ENCODE measurements at regions not wholly inside any gene's neighbourhood (a gene's known extent, or its start where the extent isn't known, plus 50 kb on each side); places are given as distances from the start of the nearest gene placed in this dataset.

- DNase-seq: no peak
- Histone ChIP-seq H3K27me3 (no peaks in the 10 kb centered on the region), H3K4me3 (no peak overlapping the region), H3K36me3 (no peaks in the 10 kb centered on the region), H3K27ac (no peak overlapping the region), H3K4me1 (no peaks in the 10 kb centered on the region), H3K9me3 (peaks cover 0 to 3% (median 0%) of the 10 kb centered on the region in 12 donors)
- intact Hi-C loops (cut with DNase I): no loop called here
- ATAC-seq: no peak
- no peak for TF ChIP-seq POLR2A (IDR thresholded peaks at IDR 0.05)
- no peak for TF ChIP-seq CTCF (IDR thresholded peaks at IDR 0.05)
- WGBS, 4 donors: 48 to 79% (median 66%) methylated on average over 2 of the region's 2 CpGs
Observed at GRCh38 chr4:96379524-96379923, 539.6 kb downstream of the PDHA2 start.

- no peaks in the 10 kb centered on the region for H3K4me1 ChIP-seq
- no peak overlapping the region for H3K4me3 ChIP-seq
- intact Hi-C loops (cut with DNase I): no loop called here
- no peaks in the 10 kb centered on the region for H3K36me3 ChIP-seq
- H3K9me3 ChIP-seq: peaks cover 0 to 3% (median 0%) of the 10 kb centered on the region in 12 donors
- no peaks in the 10 kb centered on the region for H3K27me3 ChIP-seq
- no peak overlapping the region for H3K27ac ChIP-seq
- no peak for TF ChIP-seq CTCF (IDR thresholded peaks at IDR 0.05)
- TF ChIP-seq POLR2A (IDR thresholded peaks at IDR 0.05): no peak
- DNase-seq: no peak
- ATAC-seq: no peak
Observed at GRCh38 chr4:96380106-96380505, 540.2 kb downstream of the PDHA2 start.

DNA sequence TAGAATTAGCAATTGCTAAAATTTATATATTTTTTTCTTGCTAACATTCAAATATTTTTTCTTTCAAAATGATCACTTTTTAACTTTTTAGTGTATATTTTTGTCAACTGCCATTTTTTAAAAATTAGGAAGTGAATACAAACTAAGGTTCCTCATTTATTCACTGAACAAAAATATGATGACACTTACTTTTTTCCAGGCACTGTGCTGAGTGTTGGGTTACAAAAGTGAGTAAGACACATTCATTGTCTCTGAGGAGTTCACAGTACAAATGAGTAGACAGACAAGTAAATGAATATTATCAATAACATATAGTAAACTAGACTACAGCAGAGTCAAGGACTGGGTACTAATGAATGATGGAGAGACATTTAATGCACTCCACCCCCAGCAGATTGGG is 543.5 kb downstream of the PDHA2 start:
- H3K4me1 ChIP-seq: no peaks in the 10 kb centered on the region
- intact Hi-C loops (cut with DNase I): no loop called here
- peaks cover 0 to 3% (median 0%) of the 10 kb centered on the region in 12 donors for H3K9me3 ChIP-seq
- DNase-seq (no peak), ATAC-seq (no peak)
- TF ChIP-seq CTCF (IDR thresholded peaks at IDR 0.05): no peak
- no peak for TF ChIP-seq POLR2A (IDR thresholded peaks at IDR 0.05)
- no peaks in the 10 kb centered on the region for H3K36me3 ChIP-seq
- no peaks in the 10 kb centered on the region for H3K27me3 ChIP-seq
- H3K27ac ChIP-seq: no peak overlapping the region
- no peak overlapping the region for H3K4me3 ChIP-seq

DNA sequence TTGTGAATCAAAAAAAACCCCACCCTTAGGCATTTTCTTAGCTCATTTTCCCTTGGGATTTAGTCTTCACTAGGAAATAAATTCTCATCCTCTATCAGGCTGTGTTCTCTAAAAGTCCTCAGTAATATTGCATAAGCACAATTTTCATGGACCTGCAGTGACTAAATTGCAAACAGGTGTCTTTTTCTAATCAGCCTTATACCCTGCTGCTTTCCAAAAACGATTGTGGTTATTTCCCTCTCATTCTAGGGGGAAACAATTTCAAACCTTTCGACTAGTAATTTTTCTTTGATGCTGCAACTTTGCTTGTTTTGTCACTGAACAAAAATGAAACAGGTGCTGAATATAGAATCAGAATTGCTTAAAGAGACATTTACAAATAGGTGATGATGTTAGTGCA is 549.9 kb downstream of the PDHA2 start:
- Histone ChIP-seq H3K27me3 (no peaks in the 10 kb centered on the region), H3K27ac (no peak overlapping the region), H3K4me1 (no peaks in the 10 kb centered on the region), H3K9me3 (no peaks in the 10 kb centered on the region), H3K36me3 (no peaks in the 10 kb centered on the region), H3K4me3 (no peak overlapping the region)
- TF ChIP-seq CTCF (IDR thresholded peaks at IDR 0.05) (no peak), POLR2A (IDR thresholded peaks at IDR 0.05) (no peak)
- intact Hi-C loops (cut with DNase I): no loop called here
- 52 to 61% (median 57%) methylated on average over 2 of the region's 2 CpGs for WGBS, 4 donors
- no peak for ATAC-seq
- no peak for DNase-seq
